ENCODE measurements at regions not wholly inside any gene's neighbourhood (a gene's known extent, or its start where the extent isn't known, plus 50 kb on each side); places are given as distances from the start of the nearest gene placed in this dataset.

DNA sequence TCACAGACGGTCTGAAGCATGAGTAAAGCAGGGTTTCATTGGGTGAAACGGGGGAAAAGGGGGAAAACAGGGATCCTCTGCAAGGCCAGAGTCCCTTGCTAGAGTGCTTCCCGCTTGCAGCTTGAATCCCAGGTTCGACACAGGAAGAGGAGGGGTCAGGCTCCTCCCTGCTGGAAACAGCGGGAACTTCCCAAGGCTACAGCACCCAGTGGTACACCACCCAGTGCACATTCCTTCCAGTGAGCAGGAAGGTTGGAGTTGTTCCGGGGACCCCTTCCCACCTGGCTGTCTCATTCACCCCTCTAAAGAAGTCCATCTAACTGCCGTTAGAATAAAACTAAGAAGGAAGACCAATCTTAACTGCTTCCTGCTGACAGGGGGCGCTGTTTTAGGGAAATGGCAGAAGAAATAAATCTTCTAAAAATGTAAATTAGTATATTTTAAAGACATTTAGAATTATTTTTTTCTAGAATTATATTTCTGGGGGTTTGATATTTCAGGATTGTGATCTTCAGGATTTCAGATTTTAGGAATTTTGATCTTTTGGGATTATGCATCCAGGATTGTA is 230.9 kb downstream of the RBM43 start:
- no peaks in the 10 kb centered on the region; the same call in 2 of the 3 replicates for H3K36me3 Mint-ChIP-seq (ENCODE audit: low read depth)
- no peaks in the 10 kb centered on the region for H3K36me3 ChIP-seq (ENCODE audit: insufficient read depth)
- no peak overlapping the region for H3K27ac Mint-ChIP-seq
- H3K4me2 ChIP-seq: no peak overlapping the region
- no peaks in the 10 kb centered on the region for H3K79me2 ChIP-seq (replicated peaks; ENCODE audit: insufficient read depth)
- no peaks in the 10 kb centered on the region for H3K4me1 Mint-ChIP-seq
- no peaks in the 10 kb centered on the region for H4K20me1 ChIP-seq (replicated peaks; ENCODE audit: insufficient read depth)
- no peak overlapping the region for H3K4me3 Mint-ChIP-seq
- no peaks in the 10 kb centered on the region for H3K27me3 ChIP-seq (ENCODE audit: insufficient read depth)
- H2AFZ ChIP-seq: peak overlapping the region; percentile 23; the same call in 1 of the 2 replicates
- no peaks in the 10 kb centered on the region for H3F3A ChIP-seq (replicated peaks; ENCODE audit: low read depth)
- H3K27ac ChIP-seq (ENCODE audit: low read depth): no peak overlapping the region
- no peaks in the 10 kb centered on the region for H3K4me1 ChIP-seq (ENCODE audit: insufficient read depth)
- no peaks in the 10 kb centered on the region for H3K9me3 Mint-ChIP-seq
- ATAC-seq (no peak), DNase-seq (ENCODE audit: low spot score) (peak; percentile 54)
- TF ChIP-seq, protein P1, sequence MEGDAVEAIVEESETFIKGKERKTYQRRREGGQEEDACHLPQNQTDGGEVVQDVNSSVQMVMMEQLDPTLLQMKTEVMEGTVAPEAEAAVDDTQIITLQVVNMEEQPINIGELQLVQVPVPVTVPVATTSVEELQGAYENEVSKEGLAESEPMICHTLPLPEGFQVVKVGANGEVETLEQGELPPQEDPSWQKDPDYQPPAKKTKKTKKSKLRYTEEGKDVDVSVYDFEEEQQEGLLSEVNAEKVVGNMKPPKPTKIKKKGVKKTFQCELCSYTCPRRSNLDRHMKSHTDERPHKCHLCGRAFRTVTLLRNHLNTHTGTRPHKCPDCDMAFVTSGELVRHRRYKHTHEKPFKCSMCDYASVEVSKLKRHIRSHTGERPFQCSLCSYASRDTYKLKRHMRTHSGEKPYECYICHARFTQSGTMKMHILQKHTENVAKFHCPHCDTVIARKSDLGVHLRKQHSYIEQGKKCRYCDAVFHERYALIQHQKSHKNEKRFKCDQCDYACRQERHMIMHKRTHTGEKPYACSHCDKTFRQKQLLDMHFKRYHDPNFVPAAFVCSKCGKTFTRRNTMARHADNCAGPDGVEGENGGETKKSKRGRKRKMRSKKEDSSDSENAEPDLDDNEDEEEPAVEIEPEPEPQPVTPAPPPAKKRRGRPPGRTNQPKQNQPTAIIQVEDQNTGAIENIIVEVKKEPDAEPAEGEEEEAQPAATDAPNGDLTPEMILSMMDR (conservative IDR thresholded peaks at IDR 0.05; ENCODE audit: low read depth in 2 of 2): peak; percentile 48 to 63
- no peak for TF ChIP-seq JUNB (IDR thresholded peaks at IDR 0.05; ENCODE audit: unreplicated experiment)
- H3K4me3 ChIP-seq: no peak overlapping the region
- peaks cover 2% of the 10 kb centered on the region for H3K27me3 Mint-ChIP-seq (ENCODE audit: insufficient read depth, low read depth, poor library complexity)
- H3K9me2 ChIP-seq (ENCODE audit: insufficient read depth): peaks cover 19% of the 10 kb centered on the region

DNA sequence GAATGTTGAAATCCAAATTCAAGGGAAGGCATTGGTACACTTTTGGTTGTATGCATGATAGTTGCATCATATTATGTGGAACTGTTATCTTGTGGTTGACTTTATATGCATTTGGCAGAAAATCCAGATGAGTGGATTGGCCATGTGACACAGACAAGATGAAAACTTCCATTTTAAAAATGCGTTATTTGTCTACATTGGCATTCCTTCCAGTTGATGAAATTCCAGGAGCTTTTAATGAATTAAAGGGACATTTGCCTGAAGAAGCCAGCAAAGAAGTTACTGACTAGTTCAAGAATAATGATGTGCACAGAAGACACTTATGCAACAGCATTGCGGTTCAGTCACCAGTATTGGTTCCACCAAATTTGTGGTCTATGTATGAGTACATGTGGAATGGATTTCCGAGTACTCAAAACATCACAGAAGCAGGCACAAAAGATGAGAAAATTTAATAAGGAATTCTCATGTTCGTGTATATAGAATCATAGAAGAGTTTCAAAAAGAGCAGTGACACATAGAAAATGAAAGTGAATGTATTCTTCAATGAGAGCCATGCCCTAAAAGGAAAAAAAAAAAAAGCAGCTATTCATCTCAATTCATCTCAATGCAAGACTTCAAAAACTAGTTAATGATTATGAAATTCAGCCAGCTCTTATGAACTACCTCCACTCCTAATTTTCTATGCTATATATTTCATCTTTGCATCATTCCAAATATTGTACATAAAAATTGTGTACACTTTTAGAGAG is 232.1 kb downstream of the RBM43 start:
- DNase-seq (ENCODE audit: low spot score): no peak
- Histone ChIP-seq H3K27ac (ENCODE audit: low read depth) (no peak overlapping the region), H3K27me3 (ENCODE audit: insufficient read depth) (no peaks in the 10 kb centered on the region), H3K4me2 (no peak overlapping the region), H3K4me3 (no peak overlapping the region), H3K9me2 (ENCODE audit: insufficient read depth) (peaks cover 11% of the 10 kb centered on the region; the same call in 1 of the 2 replicates), H3K79me2 (replicated peaks; ENCODE audit: insufficient read depth) (no peaks in the 10 kb centered on the region), H3K36me3 (ENCODE audit: insufficient read depth) (no peaks in the 10 kb centered on the region), H4K20me1 (replicated peaks; ENCODE audit: insufficient read depth) (no peaks in the 10 kb centered on the region), H2AFZ (no peak overlapping the region), H3F3A (replicated peaks; ENCODE audit: low read depth) (no peaks in the 10 kb centered on the region), H3K4me1 (ENCODE audit: insufficient read depth) (no peaks in the 10 kb centered on the region)
- H3K9me3 Mint-ChIP-seq: no peaks in the 10 kb centered on the region
- H3K36me3 Mint-ChIP-seq (ENCODE audit: low read depth): no peaks in the 10 kb centered on the region; the same call in 2 of the 3 replicates
- ATAC-seq: no peak
- H3K27ac Mint-ChIP-seq: no peak overlapping the region
- no peaks in the 10 kb centered on the region for H3K4me1 Mint-ChIP-seq
- H3K4me3 Mint-ChIP-seq: no peak overlapping the region
- peaks cover 2% of the 10 kb centered on the region for H3K27me3 Mint-ChIP-seq (ENCODE audit: insufficient read depth, low read depth, poor library complexity)
- TF ChIP-seq ZNF331 (CRISPR knock-in tag; IDR thresholded peaks at IDR 0.05; ENCODE audit: low read depth) (no peak), ZNF114 (CRISPR knock-in tag; IDR thresholded peaks at IDR 0.05) (no peak), JUNB (IDR thresholded peaks at IDR 0.05; ENCODE audit: unreplicated experiment) (no peak), CREB1 (CRISPR knock-in tag; IDR thresholded peaks at IDR 0.05; ENCODE audit: low read depth) (no peak), EZH2phosphoT487 (IDR thresholded peaks at IDR 0.05; ENCODE audit: unreplicated experiment) (no peak)
- TF ChIP-seq, protein P1 (conservative IDR thresholded peaks at IDR 0.05; ENCODE audit: low read depth in 2 of 2): no peak
- TF ChIP-seq, protein P2, sequence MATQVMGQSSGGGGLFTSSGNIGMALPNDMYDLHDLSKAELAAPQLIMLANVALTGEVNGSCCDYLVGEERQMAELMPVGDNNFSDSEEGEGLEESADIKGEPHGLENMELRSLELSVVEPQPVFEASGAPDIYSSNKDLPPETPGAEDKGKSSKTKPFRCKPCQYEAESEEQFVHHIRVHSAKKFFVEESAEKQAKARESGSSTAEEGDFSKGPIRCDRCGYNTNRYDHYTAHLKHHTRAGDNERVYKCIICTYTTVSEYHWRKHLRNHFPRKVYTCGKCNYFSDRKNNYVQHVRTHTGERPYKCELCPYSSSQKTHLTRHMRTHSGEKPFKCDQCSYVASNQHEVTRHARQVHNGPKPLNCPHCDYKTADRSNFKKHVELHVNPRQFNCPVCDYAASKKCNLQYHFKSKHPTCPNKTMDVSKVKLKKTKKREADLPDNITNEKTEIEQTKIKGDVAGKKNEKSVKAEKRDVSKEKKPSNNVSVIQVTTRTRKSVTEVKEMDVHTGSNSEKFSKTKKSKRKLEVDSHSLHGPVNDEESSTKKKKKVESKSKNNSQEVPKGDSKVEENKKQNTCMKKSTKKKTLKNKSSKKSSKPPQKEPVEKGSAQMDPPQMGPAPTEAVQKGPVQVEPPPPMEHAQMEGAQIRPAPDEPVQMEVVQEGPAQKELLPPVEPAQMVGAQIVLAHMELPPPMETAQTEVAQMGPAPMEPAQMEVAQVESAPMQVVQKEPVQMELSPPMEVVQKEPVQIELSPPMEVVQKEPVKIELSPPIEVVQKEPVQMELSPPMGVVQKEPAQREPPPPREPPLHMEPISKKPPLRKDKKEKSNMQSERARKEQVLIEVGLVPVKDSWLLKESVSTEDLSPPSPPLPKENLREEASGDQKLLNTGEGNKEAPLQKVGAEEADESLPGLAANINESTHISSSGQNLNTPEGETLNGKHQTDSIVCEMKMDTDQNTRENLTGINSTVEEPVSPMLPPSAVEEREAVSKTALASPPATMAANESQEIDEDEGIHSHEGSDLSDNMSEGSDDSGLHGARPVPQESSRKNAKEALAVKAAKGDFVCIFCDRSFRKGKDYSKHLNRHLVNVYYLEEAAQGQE (IDR thresholded peaks at IDR 0.05; ENCODE audit: unreplicated experiment): no peak

Data from GM23338 (cell line).